ENCODE measurements at regions not wholly inside any gene's neighbourhood (a gene's known extent, or its start where the extent isn't known, plus 50 kb on each side); places are given as distances from the start of the nearest gene placed in this dataset.

- DNase-seq (no peak), ATAC-seq (no peak)
- Mint-ChIP-seq H3K36me3 (ENCODE audit: low read depth) (no peaks in the 10 kb centered on the region), H3K9me3 (no peaks in the 10 kb centered on the region), H3K27ac (no peak overlapping the region), H3K4me3 (no peak overlapping the region), H3K4me1 (ENCODE audit: low read depth) (no peaks in the 10 kb centered on the region), H3K27me3 (peaks cover 16% of the 10 kb centered on the region)
- intact Hi-C loops (cut with micrococcal nuclease), result no loop called here
- CTCF ChIA-PET, result interaction anchor here (1.0 kb wide), 1 partner anchor 106 kb away, joined by 4 read pairs; no protein-coding TSS in a partner anchor
- POLR2A ChIA-PET, result no interaction called here
- no peak for TF ChIP-seq CTCF (IDR thresholded peaks at IDR 0.05)
Observed at GRCh38 chr1:5639106-5639722, 353.0 kb downstream of the NPHP4 start.

GRCh38 chr1:5638582-5638981 is 353.6 kb downstream of the NPHP4 start:
- no peaks in the 10 kb centered on the region for H3K36me3 Mint-ChIP-seq (ENCODE audit: low read depth)
- ChIA-PET POLR2A (no interaction called here), CTCF (no interaction called here)
- ATAC-seq (no peak), DNase-seq (no peak)
- H3K27me3 Mint-ChIP-seq, result peaks cover 16% of the 10 kb centered on the region
- no peaks in the 10 kb centered on the region for H3K9me3 Mint-ChIP-seq
- no peak for TF ChIP-seq CTCF (IDR thresholded peaks at IDR 0.05)
- no peak overlapping the region for H3K4me3 Mint-ChIP-seq
- intact Hi-C loops (cut with micrococcal nuclease), result no loop called here
- no peaks in the 10 kb centered on the region for H3K4me1 Mint-ChIP-seq (ENCODE audit: low read depth)
- no peak overlapping the region for H3K27ac Mint-ChIP-seq

- POLR2A ChIA-PET, result no interaction called here
Observed at GRCh38 chr1:5637171-5637570, 355.1 kb downstream of the NPHP4 start.

GRCh38 chr1:5634893-5635292 is 357.3 kb downstream of the NPHP4 start:
- ATAC-seq (no peak), DNase-seq (no peak)
- ChIA-PET CTCF (no interaction called here), POLR2A (no interaction called here)
- no peak for TF ChIP-seq CTCF (IDR thresholded peaks at IDR 0.05)
- intact Hi-C loops (cut with micrococcal nuclease), result no loop called here
- Mint-ChIP-seq H3K27ac (no peak overlapping the region), H3K4me3 (no peak overlapping the region), H3K36me3 (ENCODE audit: low read depth) (no peaks in the 10 kb centered on the region), H3K27me3 (peaks cover 7% of the 10 kb centered on the region), H3K4me1 (ENCODE audit: low read depth) (peaks cover 2% of the 10 kb centered on the region), H3K9me3 (no peaks in the 10 kb centered on the region)

More at GRCh38 chr1:5637171-5637570, 355.1 kb downstream of the NPHP4 start:
- peaks cover 12% of the 10 kb centered on the region for H3K27me3 Mint-ChIP-seq
- peak; percentile 41 for TF ChIP-seq CTCF (IDR thresholded peaks at IDR 0.05)
- no peaks in the 10 kb centered on the region for H3K36me3 Mint-ChIP-seq (ENCODE audit: low read depth)
- ATAC-seq (no peak), DNase-seq (peak; percentile 50)
- no peak overlapping the region for H3K27ac Mint-ChIP-seq
- intact Hi-C loops (cut with micrococcal nuclease), result loop anchor here (2.0 kb wide), 1 partner anchor 110 kb away; no protein-coding TSS in a partner anchor
- H3K4me1 Mint-ChIP-seq (ENCODE audit: low read depth), result peaks cover 2% of the 10 kb centered on the region
- no peak overlapping the region for H3K4me3 Mint-ChIP-seq
- CTCF ChIA-PET, result interaction anchor here (1.1 kb wide), 1 partner anchor 9 kb away, joined by 4 read pairs; no protein-coding TSS in a partner anchor
- no peaks in the 10 kb centered on the region for H3K9me3 Mint-ChIP-seq

GRCh38 chr1:5632814-5633213 is 359.4 kb downstream of the NPHP4 start:
- ChIA-PET CTCF (no interaction called here), POLR2A (interaction anchor here (0.6 kb wide), 1 partner anchor 75 kb away, joined by 3 read pairs; no protein-coding TSS in a partner anchor)
- Mint-ChIP-seq H3K9me3 (no peaks in the 10 kb centered on the region), H3K4me3 (no peak overlapping the region), H3K27me3 (peaks cover 8% of the 10 kb centered on the region), H3K27ac (no peak overlapping the region), H3K4me1 (ENCODE audit: low read depth) (peaks cover 2% of the 10 kb centered on the region), H3K36me3 (ENCODE audit: low read depth) (no peaks in the 10 kb centered on the region)
- no peak for DNase-seq
- no peak for ATAC-seq
- TF ChIP-seq CTCF (IDR thresholded peaks at IDR 0.05), result no peak
- intact Hi-C loops (cut with micrococcal nuclease), result no loop called here

Data from activated CD8-positive, alpha-beta T cell treated with anti-CD3 and anti-CD28 coated beads for 36 hours (primary cell).